GM18499 (cell line): ENCODE measurements at regions not wholly inside any gene's neighbourhood (a gene's known extent, or its start where the extent isn't known, plus 50 kb on each side); places are given as distances from the start of the nearest gene placed in this dataset.

Experiments used
- ATAC-seq: cut with Tn5 transposase; IDR thresholded peaks from one replicate; pipeline ENCODE4 v1.9.1; 2021; ENCODE audit warnings: moderate number of reproducible peaks; ENCODE audit not compliant: insufficient read depth, unreplicated experiment

GRCh38 chr5:105836268-105836667 is 1834.5 kb downstream of the EFNA5 start:
- ATAC-seq = no peak

- ATAC-seq = no peak
Observed at GRCh38 chr5:105828821-105829220, 1841.9 kb downstream of the EFNA5 start.

- no peak for ATAC-seq
Observed at GRCh38 chr5:105821800-105822199, 1848.9 kb downstream of the EFNA5 start.

- no peak for ATAC-seq
Observed at GRCh38 chr5:105817914-105818313, 1852.8 kb downstream of the EFNA5 start.

- no peak for ATAC-seq
Observed at GRCh38 chr5:105817416-105817815, 1853.3 kb downstream of the EFNA5 start.

- no peak for ATAC-seq
Observed at GRCh38 chr5:105816961-105817360, 1853.8 kb downstream of the EFNA5 start.

GRCh38 chr5:105812304-105812703 is 1858.4 kb downstream of the EFNA5 start:
- no peak for ATAC-seq

- no peak for ATAC-seq
Observed at GRCh38 chr5:105807951-105808350, 1862.8 kb downstream of the EFNA5 start.

GRCh38 chr5:105807290-105807689 is 1863.4 kb downstream of the EFNA5 start:
- ATAC-seq = no peak

GRCh38 chr5:105806596-105806995 is 1864.1 kb downstream of the EFNA5 start:
- no peak for ATAC-seq

- ATAC-seq = no peak
Observed at GRCh38 chr5:105803431-105803830, 1867.3 kb downstream of the EFNA5 start.

GRCh38 chr5:105794578-105794977 is 1876.2 kb downstream of the EFNA5 start:
- no peak for ATAC-seq

GRCh38 chr5:105789246-105789645 is 1881.5 kb downstream of the EFNA5 start:
- ATAC-seq = no peak

- no peak for ATAC-seq
Observed at GRCh38 chr5:105783811-105784210, 1886.9 kb downstream of the EFNA5 start.

- no peak for ATAC-seq
Observed at GRCh38 chr5:105782501-105782900, 1888.2 kb downstream of the EFNA5 start.

GRCh38 chr5:105773241-105773640 is 1897.5 kb downstream of the EFNA5 start:
- no peak for ATAC-seq

GRCh38 chr5:105767267-105767666 is 1903.5 kb downstream of the EFNA5 start:
- no peak for ATAC-seq

GRCh38 chr5:105762728-105763127 is 1908.0 kb downstream of the EFNA5 start:
- ATAC-seq = no peak

- ATAC-seq = no peak
Observed at GRCh38 chr5:105754056-105754455, 1916.7 kb downstream of the EFNA5 start.

- ATAC-seq = no peak
Observed at GRCh38 chr5:105752801-105753200, 1917.9 kb downstream of the EFNA5 start.

- no peak for ATAC-seq
Observed at GRCh38 chr5:105751908-105752307, 1918.8 kb downstream of the EFNA5 start.

- ATAC-seq = no peak
Observed at GRCh38 chr5:105745111-105745510, 1925.6 kb downstream of the EFNA5 start.

- ATAC-seq = no peak
Observed at GRCh38 chr5:105740242-105740641, 1930.5 kb downstream of the EFNA5 start.
